ENCODE measurements at regions not wholly inside any gene's neighbourhood (a gene's known extent, or its start where the extent isn't known, plus 50 kb on each side); places are given as distances from the start of the nearest gene placed in this dataset.
"Not testable (repeated sequence)": the region's sequence is repeated elsewhere in the genome, so short reads cannot be mapped to it uniquely, and the experiment has no call there.

- not testable (repeated sequence) for TF ChIP-seq POLR2AphosphoS5 (IDR thresholded peaks at IDR 0.05; ENCODE audit: borderline replicate concordance, low read depth, low read length); EZH2 (IDR thresholded peaks at IDR 0.05); FOXP2 (optimal IDR thresholded peaks at IDR 0.05; ENCODE audit: control extremely low read depth, extremely low read length, insufficient read depth)
These were observed 97.8 kb upstream of the FOXD4L5 start for GRCh38 chr9:65382701-65383318.
